HCT116 (cell line): ENCODE measurements at regions not wholly inside any gene's neighbourhood (a gene's known extent, or its start where the extent isn't known, plus 50 kb on each side); places are given as distances from the start of the nearest gene placed in this dataset.

Experiments
- ATAC-seq: fragments of 200-7000 bp; cut with Tn5 transposase; 2 replicates; pipeline ENCODE4 v1.9.1; 2020; ENCODE audit warnings: mild to moderate bottlenecking, moderate library complexity
- BruUV-seq: library from RNA; stranded (reverse); fragments of 400-500 nt; replicated peaks from 2 replicates; lab custom pipeline; 2021; lab: Mats Ljungman, UMichigan
- CTCF ChIA-PET: fragments of 300-600 bp; sonication (Branson Sonifier 250); formaldehyde crosslinking; loops from one replicate; lab custom pipeline; 2021; ENCODE audit warnings: antibody characterized with exemption; lab: Charles Lee
- POLR2A ChIA-PET: fragments of 300-600, 350-600 bp; sonication (Branson Sonifier 250); formaldehyde crosslinking; loops from one replicate; lab custom pipeline; 2021; ENCODE audit warnings: antibody characterized with exemption; lab: Charles Lee
- RAD21 ChIA-PET, 2 experiments: fragments of 300-600 bp; sonication (Branson Sonifier 250); formaldehyde crosslinking; loops; one replicate each; lab custom pipeline; 2023; ENCODE audit warnings: low total read pairs in 2 of 2; ENCODE audit not compliant: uncharacterized antibody in 2 of 2, unreplicated experiment in 2 of 2, low non-redundant PET in 1 of 2; lab: Charles Lee
- DNase-seq: peaks from one replicate; pipeline ENCODE4 v3.0.0-alpha.2; 2010; ENCODE audit warnings: low read depth, low spot score
- H2AFZ ChIP-seq: fragments of 200-600 bp; shearing (Covaris generic), sonication (generic); 2 replicates; pipeline ENCODE4 v1.6.1; 2017; ENCODE audit warnings: low read depth, mixed run types, mixed read lengths, antibody characterized with exemption, low read length; ENCODE audit not compliant: poor library complexity, severe bottlenecking
- H3K27ac ChIP-seq: 2 replicates; pipeline ENCODE4 v1.5.1; 2012; ENCODE audit warnings: low read depth, low read length
- H3K27me3 ChIP-seq: fragments of 200-600 bp; sonication (generic); 2 replicates; pipeline ENCODE4 v1.6.1; 2016; ENCODE audit warnings: mixed run types, low read length, mixed read lengths; ENCODE audit not compliant: insufficient read depth
- H3K36me3 ChIP-seq, 2 experiments: fragments of 200-500 bp in 1 of 2; fragments of 200-600 bp in 1 of 2; sonication (Bioruptor generic) in 1 of 2; sonication (generic) in 1 of 2; 2 replicates each; pipeline versions ENCODE4 v1.5.1 to v1.6.1; 2014 to 2016; ENCODE audit warnings: low read length in 2 of 2, inconsistent platforms in 1 of 2, mixed read lengths in 1 of 2, mixed run types in 1 of 2; ENCODE audit not compliant: insufficient read depth in 2 of 2, control insufficient read depth in 1 of 2
- H3K4me1 ChIP-seq, 2 experiments: fragments of 200-600 bp in 1 of 2; sonication (generic) in 1 of 2; 2 replicates each; pipeline versions ENCODE4 v1.5.1 to v1.6.1; 2012 to 2017; ENCODE audit warnings: low read length in 2 of 2, inconsistent platforms in 1 of 2, mild to moderate bottlenecking in 1 of 2, mixed read lengths in 1 of 2, mixed run types in 1 of 2, moderate library complexity in 1 of 2; ENCODE audit not compliant: insufficient read depth in 2 of 2, control insufficient read depth in 1 of 2
- H3K4me2 ChIP-seq: fragments of 200-600 bp; sonication (generic); 2 replicates; pipeline ENCODE4 v1.6.1; 2017; ENCODE audit warnings: mixed run types, low read length, mixed read lengths
- H3K4me3 ChIP-seq, 2 experiments: fragments of 200-600 bp in 1 of 2; sonication (generic) in 1 of 2; replicated peaks in 1 of 2; 2 replicates each; pipeline ENCODE4 v1.5.1; 2011 to 2016; ENCODE audit warnings: low read length in 2 of 2, control low read depth in 1 of 2, low read depth in 1 of 2, mild to moderate bottlenecking in 1 of 2, mixed read lengths in 1 of 2, mixed run types in 1 of 2
- H3K79me2 ChIP-seq: fragments of 200-600 bp; sonication (generic); 2 replicates; pipeline ENCODE4 v1.6.1; 2017; ENCODE audit warnings: mild to moderate bottlenecking, mixed run types, low read length, moderate library complexity, mixed read lengths; ENCODE audit not compliant: insufficient read depth
- H3K9ac ChIP-seq: fragments of 200-600 bp; sonication (generic); 2 replicates; pipeline ENCODE4 v1.6.1; 2016; ENCODE audit warnings: low read length, mixed read lengths
- H3K9me2 ChIP-seq: fragments of 200-600 bp; sonication (generic), shearing (Covaris generic); 2 replicates; pipeline ENCODE4 v1.6.1; 2017; ENCODE audit warnings: mixed run types, mild to moderate bottlenecking, moderate library complexity; ENCODE audit not compliant: insufficient read depth
- H3K9me3 ChIP-seq, 2 experiments: fragments of 200-500 bp in 1 of 2; fragments of 200-600 bp in 1 of 2; sonication (Bioruptor generic) in 1 of 2; sonication (generic) in 1 of 2; 2 replicates each; pipeline ENCODE4 v1.6.1; 2014 to 2017; ENCODE audit warnings: low read length in 2 of 2, mixed read lengths in 2 of 2, inconsistent platforms in 1 of 2, low read depth in 1 of 2, mild to moderate bottlenecking in 1 of 2, mixed run types in 1 of 2, moderate library complexity in 1 of 2; ENCODE audit not compliant: control insufficient read depth in 1 of 2, insufficient read depth in 1 of 2
- H4K20me1 ChIP-seq: fragments of 200-600 bp; sonication (generic), shearing (Covaris generic); 2 replicates; pipeline ENCODE4 v1.6.1; 2017; ENCODE audit warnings: mixed run types, mild to moderate bottlenecking, moderate library complexity; ENCODE audit not compliant: insufficient read depth
- ATF3 ChIP-seq: IDR thresholded peaks from 2 replicates; pipeline ENCODE4 v1.6.1; 2012
- CBX3 ChIP-seq: IDR thresholded peaks from 2 replicates; pipeline ENCODE4 v1.6.1; 2012; ENCODE audit warnings: low read depth
- CTCF ChIP-seq, 3 experiments: fragments of 200-600 bp in 1 of 3; sonication (generic) in 1 of 3; IDR thresholded peaks in 2 of 3; conservative IDR thresholded peaks in 1 of 3; 2 replicates each; pipeline ENCODE4 v1.5.1; 2012 to 2017; ENCODE audit warnings: low read depth in 2 of 3, low read length in 2 of 3, antibody characterized with exemption in 1 of 3, borderline replicate concordance in 1 of 3, control low read depth in 1 of 3, mild to moderate bottlenecking in 1 of 3, mixed read lengths in 1 of 3, mixed run types in 1 of 3, moderate library complexity in 1 of 3; ENCODE audit not compliant: insufficient read depth in 1 of 3
- EGR1 ChIP-seq: IDR thresholded peaks from 2 replicates; pipeline ENCODE4 v1.6.1; 2012; ENCODE audit warnings: low read depth
- EZH2phosphoT487 ChIP-seq: fragments of 200-600 bp; IDR thresholded peaks from 2 replicates; pipeline ENCODE4 v1.6.1; 2018; ENCODE audit warnings: antibody characterized with exemption, borderline replicate concordance
- RAD21 ChIP-seq: IDR thresholded peaks from 2 replicates; pipeline ENCODE4 v1.6.1; 2012; ENCODE audit warnings: low read depth, mild to moderate bottlenecking
- REST ChIP-seq: IDR thresholded peaks from 2 replicates; pipeline ENCODE4 v1.6.1; 2012; ENCODE audit warnings: low read depth
- SP1 ChIP-seq: IDR thresholded peaks from 2 replicates; pipeline ENCODE4 v1.6.1; 2012; ENCODE audit warnings: low read depth
- YY1 ChIP-seq: IDR thresholded peaks from 2 replicates; pipeline ENCODE4 v1.6.1; 2011; ENCODE audit warnings: low read length, low read depth, moderate library complexity, mild to moderate bottlenecking; ENCODE audit not compliant: insufficient replicate concordance; ENCODE audit errors: extremely low read depth
- ZBTB33 ChIP-seq: IDR thresholded peaks from 2 replicates; pipeline ENCODE4 v1.6.1; 2011; ENCODE audit warnings: mild to moderate bottlenecking, low read length, moderate library complexity; ENCODE audit not compliant: insufficient replicate concordance; ENCODE audit errors: extremely low read depth
- intact Hi-C: fragments of 100-400 bp; cut with micrococcal nuclease; formaldehyde crosslinking; loops from 2 replicates; pipeline ENCODE4 v1.10.0; 2022

- DNase-seq: peak; percentile 45
- Histone ChIP-seq H3K4me3 (no peak overlapping the region), H3K36me3 (no peaks in the 10 kb centered on the region), H3K79me2 (no peaks in the 10 kb centered on the region), H3K9ac (no peak overlapping the region), H3K27ac (no peak overlapping the region), H4K20me1 (no peaks in the 10 kb centered on the region), H3K4me2 (no peak overlapping the region), H3K9me3 (no peaks in the 10 kb centered on the region), H3K9me2 (peaks cover 3% of the 10 kb centered on the region; the same call in 1 of the 2 replicates), H3K27me3 (no peaks in the 10 kb centered on the region), H3K4me1 (no peaks in the 10 kb centered on the region), H2AFZ (peak overlapping the region; percentile 54)
- BruUV-seq: no TSS peak
- TF ChIP-seq YY1 (no peak), CBX3 (no peak), EZH2phosphoT487 (no peak), CTCF (IDR thresholded peaks at IDR 0.05 in 2 of 3, conservative IDR thresholded peaks at IDR 0.05 in 1 of 3; ENCODE audit: borderline replicate concordance in 1 of 3, insufficient read depth in 1 of 3, low read depth in 2 of 3, low read length in 2 of 3) (peak; percentile 59 to 77 (median 72); a peak in 5 of 6 replicates), RAD21 (peak; percentile 48; the same call in 1 of the 2 replicates), EGR1 (no peak)
- RAD21 ChIA-PET: no interaction called here
- CTCF ChIA-PET: interaction anchor here (1.0 to 2.0 kb wide), 4 partner anchors 9 to 509 kb away, joined by 3 to 5 read pairs (median 4); no protein-coding TSS in a partner anchor
- POLR2A ChIA-PET: no interaction called here
- peak; percentile 100 for ATAC-seq
- intact Hi-C loops: loop anchor here (10.0 kb wide), 1 partner anchor 499 kb away; no protein-coding TSS in a partner anchor
These were observed 243.2 kb upstream of the TMEM229A start for GRCh38 chr7:124276005-124276622.

GRCh38 chr7:124275411-124275810, 242.5 kb upstream of the TMEM229A start:
- H2AFZ ChIP-seq: no peak overlapping the region
- H3K9me3 ChIP-seq: no peaks in the 10 kb centered on the region
- no peaks in the 10 kb centered on the region for H4K20me1 ChIP-seq
- POLR2A ChIA-PET: no interaction called here
- RAD21 ChIA-PET: no interaction called here
- H3K9me2 ChIP-seq: peaks cover 3% of the 10 kb centered on the region; the same call in 1 of the 2 replicates
- ATAC-seq (no peak), DNase-seq (no peak)
- no peaks in the 10 kb centered on the region for H3K79me2 ChIP-seq
- TF ChIP-seq YY1 (no peak), REST (no peak), SP1 (no peak), ATF3 (no peak), ZBTB33 (no peak)
- no TSS peak for BruUV-seq
- no peaks in the 10 kb centered on the region for H3K36me3 ChIP-seq
- no peak overlapping the region for H3K4me3 ChIP-seq
- H3K4me1 ChIP-seq: no peaks in the 10 kb centered on the region
- no peak overlapping the region for H3K4me2 ChIP-seq
- H3K27me3 ChIP-seq: no peaks in the 10 kb centered on the region
- H3K27ac ChIP-seq: no peak overlapping the region
- H3K9ac ChIP-seq: no peak overlapping the region
- CTCF ChIA-PET: interaction anchor here (1.0 to 2.0 kb wide), 4 partner anchors 9 to 509 kb away, joined by 3 to 5 read pairs (median 4); no protein-coding TSS in a partner anchor
- intact Hi-C loops: loop anchor here (10.0 kb wide), 1 partner anchor 499 kb away; no protein-coding TSS in a partner anchor
